Endothelial cell of umbilical vein (primary cell): ENCODE measurements at regions not wholly inside any gene's neighbourhood (a gene's known extent, or its start where the extent isn't known, plus 50 kb on each side); places are given as distances from the start of the nearest gene placed in this dataset.

Experiments used
- BruUV-seq: library from RNA; stranded (reverse); fragments of 400-500 nt; replicated peaks from 2 replicates; lab custom pipeline; 2021; lab: Mats Ljungman, UMichigan
- CTCF ChIA-PET: fragments of 300-600, 350-600 bp; sonication (Branson Sonifier 250); formaldehyde crosslinking; loops from one replicate; lab custom pipeline; 2021; ENCODE audit warnings: antibody characterized with exemption, inconsistent platforms; lab: Charles Lee
- POLR2A ChIA-PET: fragments of 300-600, 350-600 bp; sonication (Branson Sonifier 250); formaldehyde crosslinking; loops from one replicate; lab custom pipeline; 2021; ENCODE audit warnings: antibody characterized with exemption, inconsistent platforms; lab: Charles Lee
- DNase-seq: peaks from one replicate; pipeline ENCODE4 v3.0.0-alpha.2; 2011; ENCODE audit warnings: low read depth, low spot score
- FAIRE-seq: peaks from 2 replicates; lab custom pipeline; 2011; peaks lifted over from hg19 to GRCh38; lab: Jason Lieb, UNC
- H2AFZ ChIP-seq: 2 replicates; pipeline ENCODE4 v1.6.0; 2012; ENCODE audit warnings: low read depth, low read length, control low read depth, inconsistent platforms
- H3K27ac ChIP-seq: 2 replicates; pipeline ENCODE4 v1.5.1; 2011; ENCODE audit warnings: low read depth, mild to moderate bottlenecking, control low read depth, low read length, moderate library complexity; ENCODE audit not compliant: insufficient read depth
- H3K27me3 ChIP-seq, 2 experiments: 2 replicates each; pipeline versions ENCODE4 v1.6.0 to v1.6.1; 2011; ENCODE audit warnings: low read length in 2 of 2, mixed read lengths in 1 of 2; ENCODE audit not compliant: control insufficient read depth in 2 of 2, insufficient read depth in 2 of 2
- H3K36me3 ChIP-seq, 2 experiments: 2 replicates in 1 of 2; 3 replicates in 1 of 2; pipeline ENCODE4 v1.5.1; 2011; ENCODE audit warnings: low read length in 2 of 2, mild to moderate bottlenecking in 1 of 2, moderate library complexity in 1 of 2; ENCODE audit not compliant: control insufficient read depth in 2 of 2, insufficient read depth in 2 of 2; ENCODE audit errors: extremely low read depth in 1 of 2
- H3K4me1 ChIP-seq: 3 replicates; pipeline ENCODE4 v1.5.1; 2011; ENCODE audit warnings: mild to moderate bottlenecking, low read length; ENCODE audit not compliant: control insufficient read depth, insufficient read depth; ENCODE audit errors: extremely low read depth
- H3K4me2 ChIP-seq: 2 replicates; pipeline ENCODE4 v1.6.1; 2011; ENCODE audit warnings: low read length, control low read depth, mixed read lengths; ENCODE audit not compliant: insufficient read depth
- H3K4me3 ChIP-seq, 3 experiments: fragments of 200-600 bp in 1 of 3; sonication (generic), shearing (Covaris generic) in 1 of 3; replicated peaks in 1 of 3; 2 replicates each; pipeline ENCODE4 v1.5.1; 2011 to 2016; ENCODE audit warnings: control low read depth in 3 of 3, low read length in 3 of 3, mild to moderate bottlenecking in 2 of 3, inconsistent platforms in 1 of 3, low read depth in 1 of 3, moderate library complexity in 1 of 3; ENCODE audit not compliant: insufficient read depth in 1 of 3
- H3K79me2 ChIP-seq: 2 replicates; pipeline ENCODE4 v1.6.0; 2012; ENCODE audit warnings: low read length, inconsistent platforms; ENCODE audit not compliant: control insufficient read depth, insufficient read depth
- H3K9ac ChIP-seq: replicated peaks from 2 replicates; pipeline ENCODE3; 2011; ENCODE audit warnings: low read length, control low read depth; ENCODE audit not compliant: insufficient read depth; ENCODE audit errors: extremely low read depth
- H3K9me1 ChIP-seq: replicated peaks from 3 replicates; pipeline ENCODE4 v1.6.0; 2011; ENCODE audit warnings: mild to moderate bottlenecking, low read length; ENCODE audit not compliant: control insufficient read depth, insufficient read depth; ENCODE audit errors: extremely low read depth
- H3K9me3 ChIP-seq: replicated peaks from 2 replicates; pipeline ENCODE4 v1.5.1; 2012; ENCODE audit warnings: low read length, inconsistent platforms; ENCODE audit not compliant: control insufficient read depth, insufficient read depth
- H4K20me1 ChIP-seq: replicated peaks from 2 replicates; pipeline ENCODE3; 2011; ENCODE audit warnings: mild to moderate bottlenecking, low read length; ENCODE audit not compliant: control insufficient read depth, insufficient read depth; ENCODE audit errors: extremely low read depth
- CTCF ChIP-seq, 2 donors: IDR thresholded peaks; 1 replicate in 1 of 2; 2 replicates in 1 of 2; pipeline ENCODE4 v1.5.1; 2011; ENCODE audit warnings: low read length in 2 of 2, mild to moderate bottlenecking in 2 of 2, moderate library complexity in 2 of 2, control low read depth in 1 of 2, inconsistent platforms in 1 of 2, low read depth in 1 of 2; ENCODE audit not compliant: insufficient read depth in 1 of 2; ENCODE audit errors: extremely low read depth in 1 of 2
- EZH2 ChIP-seq: IDR thresholded peaks from 2 replicates; pipeline ENCODE4 v1.6.1; 2012; ENCODE audit warnings: borderline replicate concordance, low read depth, mild to moderate bottlenecking, moderate library complexity, low read length, inconsistent platforms; ENCODE audit not compliant: severe bottlenecking
- FOS ChIP-seq: IDR thresholded peaks from 2 replicates; pipeline ENCODE4 v1.6.1; 2011; ENCODE audit warnings: mild to moderate bottlenecking, low read length, moderate library complexity, borderline replicate concordance; ENCODE audit not compliant: insufficient read depth
- GATA2 ChIP-seq: IDR thresholded peaks from 2 replicates; pipeline ENCODE4 v1.7.0; 2011; ENCODE audit warnings: low read depth, mild to moderate bottlenecking, moderate library complexity, mixed read lengths, low read length; ENCODE audit not compliant: insufficient read length, insufficient read depth
- JUN ChIP-seq: IDR thresholded peaks from 2 replicates; pipeline ENCODE4 v1.6.1; 2011; ENCODE audit warnings: borderline replicate concordance, low read depth; ENCODE audit not compliant: insufficient read length, insufficient read depth
- MAX ChIP-seq: IDR thresholded peaks from 2 replicates; pipeline ENCODE4 v1.6.1; 2011; ENCODE audit not compliant: insufficient read depth, insufficient read length
- MYC ChIP-seq: IDR thresholded peaks from one replicate; pipeline ENCODE4 v1.6.1; 2011; ENCODE audit warnings: mild to moderate bottlenecking, low read depth, low read length
- POLR2A ChIP-seq: IDR thresholded peaks from 2 replicates; pipeline ENCODE4 v1.6.1; 2012; ENCODE audit warnings: low read depth, mild to moderate bottlenecking, control low read depth, low read length
- POLR2AphosphoS5 ChIP-seq: IDR thresholded peaks from 2 replicates; pipeline ENCODE4 v1.6.1; 2012; ENCODE audit warnings: low read depth, mild to moderate bottlenecking, control low read depth, low read length, moderate library complexity; ENCODE audit not compliant: insufficient read depth
- dilution Hi-C: fragments of 300-500 bp; cut with MboI; formaldehyde crosslinking; loops from one replicate; pipeline ENCODE4 v1.15.0; 2019; ENCODE audit warnings: low sequenced_read_pairs; ENCODE audit not compliant: extremely low pct_ligation_motif_present
- intact Hi-C: fragments of 100-400 bp; cut with micrococcal nuclease; formaldehyde crosslinking; loops from one replicate; pipeline ENCODE4 v1.10.0; 2022

- no peak for FAIRE-seq
- intact Hi-C loops (no loop called here), dilution Hi-C loops (no loop called here)
- ChIA-PET POLR2A (no interaction called here), CTCF (no interaction called here)
- H3K9ac ChIP-seq, result no peak overlapping the region
- no peaks in the 10 kb centered on the region for H3K27me3 ChIP-seq
- H3K79me2 ChIP-seq, result no peaks in the 10 kb centered on the region
- no peak overlapping the region for H2AFZ ChIP-seq
- DNase-seq, result no peak
- no peaks in the 10 kb centered on the region for H3K36me3 ChIP-seq
- H3K27ac ChIP-seq, result no peak overlapping the region
- H3K4me1 ChIP-seq, result no peaks in the 10 kb centered on the region
- H3K9me1 ChIP-seq, result no peaks in the 10 kb centered on the region
- BruUV-seq, result no TSS peak
- no peaks in the 10 kb centered on the region for H4K20me1 ChIP-seq
- H3K4me2 ChIP-seq, result no peak overlapping the region
- TF ChIP-seq MAX, result no peak
- no peak for TF ChIP-seq GATA2
- no peak for TF ChIP-seq JUN
- TF ChIP-seq POLR2A, result no peak
- no peak for TF ChIP-seq POLR2AphosphoS5
- no peak for TF ChIP-seq CTCF (IDR thresholded peaks at IDR 0.05; ENCODE audit: extremely low read depth in 1 of 2, insufficient read depth in 1 of 2, low read depth in 1 of 2, low read length in 2 of 2)
- TF ChIP-seq FOS, result no peak
- TF ChIP-seq EZH2, result no peak
- TF ChIP-seq MYC, result no peak
- H3K4me3 ChIP-seq, result no peak overlapping the region
- H3K9me3 ChIP-seq, result peaks cover 3% of the 10 kb centered on the region
These were observed 298.4 kb downstream of the XPNPEP1 start for GRCh38 chr10:109624939-109625338.
